SKM-1 treated with dmso at 0.1 percent for 144 hours (cell line): ENCODE measurements at regions not wholly inside any gene's neighbourhood (a gene's known extent, or its start where the extent isn't known, plus 50 kb on each side); places are given as distances from the start of the nearest gene placed in this dataset.
"Not testable (repeated sequence)": the region's sequence is repeated elsewhere in the genome, so short reads cannot be mapped to it uniquely, and the experiment has no call there.

Source experiments
- DNase-seq: peaks from one replicate; lab custom pipeline; 2025; ENCODE audit not compliant: unreplicated experiment; lab: John Stamatoyannopoulos, UW

DNA sequence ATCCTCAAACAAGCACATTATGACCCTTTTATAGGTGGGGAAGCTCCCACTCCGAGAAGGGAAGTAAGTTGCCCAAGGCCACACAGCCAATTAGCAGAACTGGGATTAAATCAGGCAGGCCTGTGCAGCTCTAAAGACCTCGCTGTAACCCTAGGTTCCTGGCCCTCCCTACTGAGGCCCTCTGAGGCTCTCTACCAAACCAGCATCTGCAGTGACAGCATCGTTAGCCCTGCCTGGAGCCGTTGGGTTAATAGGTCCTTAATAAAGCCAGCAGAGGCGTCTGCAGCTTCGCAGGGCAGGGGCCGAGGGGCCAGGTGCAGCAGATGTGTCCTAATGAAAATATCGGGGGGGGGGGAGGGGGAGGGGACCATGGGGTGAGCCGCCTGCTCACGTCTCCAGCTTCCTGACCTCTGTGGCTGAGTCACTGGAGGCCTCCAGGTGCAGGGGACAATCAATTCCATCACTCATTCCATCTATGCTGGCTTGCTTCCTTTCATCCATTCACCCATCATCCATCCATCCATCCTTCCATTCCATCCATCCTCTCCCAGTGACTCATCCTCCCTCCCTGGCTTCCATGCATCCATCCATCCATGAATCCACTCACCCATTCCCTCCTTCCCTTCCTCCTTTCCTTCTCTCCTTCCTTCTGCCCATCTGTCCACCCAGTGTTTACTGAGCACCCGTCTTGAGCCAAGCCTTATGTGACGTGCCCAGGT is 203.9 kb downstream of the C9orf50 start:
- DNase-seq = peak; percentile 71

- DNase-seq = no peak
Observed at GRCh38 chr9:129415942-129416651, 204.8 kb downstream of the C9orf50 start.

DNA sequence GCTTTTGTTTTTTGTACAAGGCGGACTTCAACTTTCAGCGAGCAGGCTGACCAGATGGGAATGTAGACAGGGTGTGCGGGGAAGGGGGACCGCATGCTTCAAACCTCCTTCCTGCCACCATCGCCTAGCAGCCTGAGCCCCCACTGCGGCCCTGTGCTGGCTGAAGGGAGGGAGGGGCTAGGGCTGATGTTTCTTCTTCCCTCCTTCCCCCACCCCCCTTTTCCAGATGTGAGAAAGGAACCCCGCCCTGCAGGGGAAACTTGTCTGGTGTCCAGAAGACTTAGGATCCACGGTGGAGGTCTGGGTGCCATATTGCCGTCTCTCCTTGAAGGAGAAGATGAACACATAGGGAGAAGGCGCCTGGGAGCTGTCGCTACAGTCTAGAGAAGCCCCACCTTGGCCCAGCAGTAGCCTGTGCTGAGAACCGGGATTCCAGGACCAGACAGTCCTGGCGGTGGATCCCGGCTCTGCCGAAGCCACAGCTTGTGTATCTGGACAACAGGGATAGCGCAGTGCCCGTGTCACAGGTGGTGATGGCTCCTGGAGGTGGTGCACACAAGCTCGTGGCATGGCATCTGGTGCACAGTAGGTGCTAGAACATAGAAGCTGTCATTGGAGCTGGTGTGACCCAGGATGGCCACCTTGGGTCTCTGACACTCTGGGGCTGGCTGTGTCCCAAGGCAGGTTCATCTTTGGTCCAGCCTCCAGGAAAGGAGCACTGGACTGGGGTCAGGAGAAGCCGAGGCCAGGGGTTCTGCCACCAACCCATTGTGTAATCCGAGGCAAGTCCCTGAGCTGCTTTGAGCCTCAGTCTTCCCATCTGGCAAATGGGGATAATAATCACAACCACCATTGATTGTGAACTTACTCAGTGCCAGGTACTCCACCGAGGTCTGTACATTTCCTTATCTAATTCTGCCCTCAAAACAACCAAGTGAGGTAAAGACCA is 205.6 kb downstream of the C9orf50 start:
- DNase-seq = no peak

DNA sequence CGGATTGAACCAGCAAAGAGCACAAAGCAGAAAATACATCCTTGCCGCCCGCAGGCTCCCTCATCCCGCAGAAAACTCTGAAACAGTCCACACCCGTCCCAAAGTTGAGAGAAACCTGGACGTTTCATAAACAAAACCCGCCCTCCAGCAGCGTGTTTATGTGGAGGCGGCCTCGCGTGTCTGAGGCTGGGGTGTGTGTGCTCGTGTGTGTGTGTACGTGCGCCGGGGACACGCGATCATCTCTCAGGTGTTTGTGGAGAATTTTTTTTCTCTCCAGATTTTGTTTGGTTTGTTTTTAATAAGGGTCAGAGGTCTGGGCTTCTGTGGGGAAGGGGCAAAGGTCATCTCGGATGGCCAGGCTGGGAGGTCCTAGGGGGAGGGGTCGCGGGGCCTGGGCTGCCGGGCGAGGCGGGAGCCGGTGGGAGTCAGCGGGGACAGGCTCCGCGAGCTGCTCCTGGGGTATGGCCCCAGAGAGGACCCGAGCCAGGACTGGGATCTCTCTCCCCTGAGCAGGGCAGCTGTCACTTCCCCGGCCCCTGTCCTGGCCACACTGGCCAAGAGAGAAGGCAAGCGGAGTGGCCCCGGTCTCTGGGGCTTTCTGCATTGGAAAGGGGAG is 206.4 kb downstream of the C9orf50 start:
- DNase-seq = no peak

- peak; percentile 94 for DNase-seq
Observed at GRCh38 chr9:129413537-129414376, 207.1 kb downstream of the C9orf50 start.

GRCh38 chr9:129412814-129413536 is 207.9 kb downstream of the C9orf50 start:
- DNase-seq = peak; percentile 68

DNA sequence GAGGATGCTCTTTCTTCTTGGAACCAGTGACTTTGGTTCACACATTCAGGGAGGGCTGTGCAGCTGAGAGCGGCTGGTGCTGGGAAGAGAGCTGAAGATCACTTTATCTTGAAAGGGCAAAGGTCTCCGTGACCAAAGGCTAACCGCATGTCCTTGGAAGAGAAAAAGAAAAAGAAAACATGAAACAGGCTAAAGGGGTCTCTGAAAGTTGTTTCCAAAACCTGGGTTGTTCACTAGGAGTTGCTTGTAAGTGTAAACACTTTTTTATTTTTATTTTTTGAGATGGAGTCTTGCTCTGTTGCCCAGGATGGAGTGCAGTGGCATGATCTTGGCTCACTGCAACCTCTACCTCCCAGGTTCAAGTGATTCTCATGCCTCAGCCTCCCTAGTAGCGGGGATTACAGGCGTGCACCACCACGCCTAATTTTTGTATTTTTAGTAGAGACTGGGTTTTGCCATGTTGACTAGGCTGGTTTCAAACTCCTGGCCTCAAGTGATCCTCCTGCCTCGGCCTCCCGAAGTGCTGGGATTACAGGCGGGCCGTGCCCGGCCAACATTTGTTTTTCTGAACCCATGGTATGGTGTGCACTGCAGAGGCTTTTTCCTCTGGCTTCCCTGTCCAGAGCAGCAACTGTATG is 208.6 kb downstream of the C9orf50 start:
- DNase-seq = not testable (repeated sequence)

- DNase-seq = no peak
Observed at GRCh38 chr9:129411501-129412175, 209.3 kb downstream of the C9orf50 start.

GRCh38 chr9:129410226-129410625 is 210.7 kb downstream of the C9orf50 start:
- DNase-seq = no peak

GRCh38 chr9:129408535-129409215 is 212.2 kb downstream of the C9orf50 start:
- DNase-seq = no peak

- no peak for DNase-seq
Observed at GRCh38 chr9:129407905-129408452, 212.9 kb downstream of the C9orf50 start.

DNA sequence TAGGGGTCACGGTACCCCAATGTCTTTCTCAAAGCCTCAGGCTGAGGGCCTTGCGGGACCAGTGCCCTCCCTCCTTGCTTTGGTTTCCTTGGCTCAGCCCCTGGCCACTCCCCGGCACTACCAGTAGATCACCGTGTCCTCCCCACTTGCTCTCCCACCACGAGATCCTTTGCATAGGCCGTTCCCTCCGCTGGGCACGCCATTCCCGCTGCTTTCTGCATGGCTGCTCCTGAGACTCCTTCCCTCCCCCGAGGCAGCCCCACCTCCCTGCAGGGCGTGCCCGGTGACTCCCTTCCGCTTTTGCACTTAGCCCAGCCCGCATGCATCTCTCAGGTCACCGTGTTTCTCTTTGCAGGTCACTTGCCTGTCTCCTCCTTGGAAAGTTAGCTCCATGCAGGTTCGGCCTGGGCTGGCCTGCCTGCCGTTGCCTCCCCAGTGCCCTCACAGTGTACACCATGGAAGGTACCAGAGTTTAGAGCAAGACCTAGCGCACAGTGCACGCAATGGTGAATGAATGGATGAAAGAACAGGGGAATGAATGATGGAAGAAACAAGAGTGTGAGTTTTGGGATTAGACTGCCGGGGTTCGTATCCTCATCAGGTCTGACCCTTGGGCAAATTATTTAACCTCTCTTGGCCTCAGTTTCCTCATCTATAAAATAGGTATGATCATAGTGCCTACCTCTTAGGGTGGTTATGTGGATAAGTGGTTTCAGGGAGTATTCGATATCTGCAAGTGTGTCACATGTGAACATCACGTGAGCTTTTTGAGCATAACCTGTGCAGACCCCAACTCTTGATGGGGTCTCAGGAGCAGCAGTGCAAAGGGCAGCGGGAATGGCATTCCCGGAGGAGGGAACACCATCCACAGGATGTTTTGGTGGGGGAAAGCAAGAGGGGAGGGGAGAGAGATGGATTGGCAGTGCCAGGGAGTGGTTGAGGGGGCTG is 214.3 kb downstream of the C9orf50 start:
- DNase-seq = no peak

GRCh38 chr9:129405827-129406213 is 215.1 kb downstream of the C9orf50 start:
- no peak for DNase-seq

GRCh38 chr9:129405089-129405826 is 215.6 kb downstream of the C9orf50 start:
- no peak for DNase-seq

DNA sequence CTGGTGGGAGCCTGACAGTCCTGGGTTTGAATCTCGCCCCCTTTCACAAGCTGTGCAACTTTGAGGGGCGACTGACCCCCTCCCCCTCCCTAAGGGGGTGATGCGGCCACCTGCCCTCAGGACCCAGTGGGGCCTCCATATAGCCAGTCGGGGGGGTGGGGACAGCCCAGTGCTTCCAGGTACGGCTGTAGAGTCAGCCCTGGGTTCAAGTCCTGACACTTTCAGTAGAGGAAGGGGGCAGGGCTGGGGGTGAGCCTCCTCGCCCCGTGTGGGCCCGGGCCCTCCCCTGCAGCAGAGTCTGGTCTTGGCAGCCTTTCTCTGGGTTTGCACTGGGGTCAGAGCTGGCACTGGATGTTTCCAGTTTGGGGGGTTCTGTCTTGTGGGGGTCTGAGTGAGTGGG is 216.3 kb downstream of the C9orf50 start:
- no peak for DNase-seq
